ENCODE measurements at regions not wholly inside any gene's neighbourhood (a gene's known extent, or its start where the extent isn't known, plus 50 kb on each side); places are given as distances from the start of the nearest gene placed in this dataset.

GRCh38 chrX:125826774-125827451 lies 339.2 kb downstream of the DCAF12L2 start:
- no peak for TF ChIP-seq CTCF (IDR thresholded peaks at IDR 0.05)
- no peak for TF ChIP-seq POLR2A (IDR thresholded peaks at IDR 0.05)
- no peak for TF ChIP-seq POLR2AphosphoS5 (IDR thresholded peaks at IDR 0.05)
